Activated CD8-positive, alpha-beta memory T cell treated with anti-CD3 and anti-CD28 coated beads, Interleukin-2, amount 50 U/mL, for 24 hours (primary cell): ENCODE measurements at regions not wholly inside any gene's neighbourhood (a gene's known extent, or its start where the extent isn't known, plus 50 kb on each side); places are given as distances from the start of the nearest gene placed in this dataset.
"Not testable (repeated sequence)": the region's sequence is repeated elsewhere in the genome, so short reads cannot be mapped to it uniquely, and the experiment has no call there.

ENCODE experiments used
- DNase-seq: peaks from one replicate; pipeline ENCODE4 v3.0.0-alpha.2; 2020; ENCODE audit errors: extremely low read depth

GRCh38 chr9:32136700-32137339 lies 247.6 kb upstream of the ACO1 start:
- DNase-seq, result no peak

- no peak for DNase-seq
These were observed 242.4 kb upstream of the ACO1 start for GRCh38 chr9:32142074-32142473.

GRCh38 chr9:32148553-32148952 lies 235.9 kb upstream of the ACO1 start:
- DNase-seq, result not testable (repeated sequence)

- no peak for DNase-seq
These were observed 223.2 kb upstream of the ACO1 start for GRCh38 chr9:32161209-32161608.

GRCh38 chr9:32161720-32162119 lies 222.7 kb upstream of the ACO1 start:
- DNase-seq, result no peak

GRCh38 chr9:32166316-32166715 lies 218.1 kb upstream of the ACO1 start:
- DNase-seq, result not testable (repeated sequence)

GRCh38 chr9:32171339-32171738 lies 213.1 kb upstream of the ACO1 start:
- no peak for DNase-seq

- no peak for DNase-seq
These were observed 212.2 kb upstream of the ACO1 start for GRCh38 chr9:32172256-32172655.

- no peak for DNase-seq
These were observed 207.0 kb upstream of the ACO1 start for GRCh38 chr9:32177396-32177795.

GRCh38 chr9:32180597-32180996 lies 203.8 kb upstream of the ACO1 start:
- DNase-seq, result no peak

GRCh38 chr9:32200241-32200640 lies 184.2 kb upstream of the ACO1 start:
- DNase-seq, result no peak

GRCh38 chr9:32200896-32201295 lies 183.5 kb upstream of the ACO1 start:
- no peak for DNase-seq

GRCh38 chr9:32209164-32209563 lies 175.3 kb upstream of the ACO1 start:
- not testable (repeated sequence) for DNase-seq

GRCh38 chr9:32218100-32218767 lies 166.2 kb upstream of the ACO1 start:
- DNase-seq, result no peak

GRCh38 chr9:32220750-32221149 lies 163.7 kb upstream of the ACO1 start:
- DNase-seq, result no peak

GRCh38 chr9:32234451-32234850 lies 150.0 kb upstream of the ACO1 start:
- no peak for DNase-seq

GRCh38 chr9:32247168-32247567 lies 137.3 kb upstream of the ACO1 start:
- no peak for DNase-seq

- no peak for DNase-seq
These were observed 136.2 kb upstream of the ACO1 start for GRCh38 chr9:32248189-32248712.

- no peak for DNase-seq
These were observed 132.9 kb upstream of the ACO1 start for GRCh38 chr9:32251539-32251938.

GRCh38 chr9:32253731-32254130 lies 130.7 kb upstream of the ACO1 start:
- DNase-seq, result no peak

- DNase-seq, result no peak
These were observed 129.4 kb upstream of the ACO1 start for GRCh38 chr9:32255026-32255425.

- no peak for DNase-seq
These were observed 126.0 kb upstream of the ACO1 start for GRCh38 chr9:32258482-32258881.

- DNase-seq, result no peak
These were observed 124.1 kb upstream of the ACO1 start for GRCh38 chr9:32260151-32260862.
